H9 (cell line): ENCODE measurements at regions not wholly inside any gene's neighbourhood (a gene's known extent, or its start where the extent isn't known, plus 50 kb on each side); places are given as distances from the start of the nearest gene placed in this dataset.

Experiments
- DNase-seq: peaks from one replicate; pipeline ENCODE4 v3.0.0-alpha.2; 2017
- H2AFZ ChIP-seq: one replicate; pipeline ENCODE4 v1.6.1; 2013; ENCODE audit warnings: mild to moderate bottlenecking, low read length, control low read depth, moderate library complexity
- H2AK5ac ChIP-seq: 2 replicates; pipeline ENCODE4 v1.6.1; 2013; ENCODE audit warnings: low read length, control low read depth, mixed read lengths; ENCODE audit not compliant: insufficient read length
- H2BK120ac ChIP-seq: one replicate; pipeline ENCODE4 v1.6.1; 2013; ENCODE audit warnings: low read depth, mild to moderate bottlenecking, low read length, control low read depth, inconsistent platforms; ENCODE audit not compliant: poor library complexity, severe bottlenecking
- H2BK12ac ChIP-seq: 2 replicates; pipeline ENCODE4 v1.6.1; 2013; ENCODE audit warnings: low read length, control low read depth, mixed read lengths, low read depth; ENCODE audit not compliant: insufficient read length
- H2BK15ac ChIP-seq: 2 replicates; pipeline ENCODE4 v1.6.1; 2013; ENCODE audit warnings: low read depth, low read length, control low read depth
- H2BK20ac ChIP-seq: one replicate; pipeline ENCODE4 v1.6.1; 2013; ENCODE audit warnings: low read depth, mild to moderate bottlenecking, low read length, control low read depth, inconsistent platforms; ENCODE audit not compliant: poor library complexity, severe bottlenecking
- H2BK5ac ChIP-seq: 2 replicates; pipeline ENCODE4 v1.6.1; 2013; ENCODE audit warnings: low read length, control low read depth, mixed read lengths; ENCODE audit not compliant: insufficient read length
- H3K14ac ChIP-seq: 2 replicates; pipeline ENCODE4 v1.6.1; 2013; ENCODE audit warnings: low read length, control low read depth; ENCODE audit not compliant: insufficient read depth
- H3K18ac ChIP-seq: 2 replicates; pipeline ENCODE4 v1.6.1; 2013; ENCODE audit warnings: low read depth, mild to moderate bottlenecking, mixed read lengths, low read length, control low read depth; ENCODE audit not compliant: insufficient read length
- H3K23ac ChIP-seq: 2 replicates; pipeline ENCODE4 v1.6.1; 2013; ENCODE audit warnings: low read length, control low read depth, mixed read lengths, low read depth; ENCODE audit not compliant: insufficient read length
- H3K23me2 ChIP-seq: 2 replicates; pipeline ENCODE4 v1.6.1; 2013; ENCODE audit warnings: low read depth, mild to moderate bottlenecking, mixed read lengths, low read length, control low read depth; ENCODE audit not compliant: insufficient read length, poor library complexity, severe bottlenecking
- H3K27ac ChIP-seq: 2 replicates; pipeline ENCODE4 v1.5.1; 2013; ENCODE audit warnings: low read length, control low read depth, mixed read lengths, low read depth; ENCODE audit not compliant: insufficient read length
- H3K27me3 ChIP-seq: 2 replicates; pipeline ENCODE4 v1.6.1; 2013; ENCODE audit warnings: low read length, control low read depth, inconsistent platforms; ENCODE audit not compliant: insufficient read depth
- H3K4ac ChIP-seq: 2 replicates; pipeline ENCODE4 v1.6.1; 2013; ENCODE audit warnings: low read depth, mild to moderate bottlenecking, control low read depth, inconsistent platforms, low read length, moderate library complexity
- H3K4me1 ChIP-seq: 2 replicates; pipeline ENCODE4 v1.6.1; 2013; ENCODE audit warnings: low read length, control low read depth, inconsistent platforms; ENCODE audit not compliant: insufficient read depth
- H3K4me2 ChIP-seq: 2 replicates; pipeline ENCODE4 v1.6.1; 2013; ENCODE audit warnings: low read length, control low read depth, mixed read lengths; ENCODE audit not compliant: insufficient read length, insufficient read depth
- H3K56ac ChIP-seq: 2 replicates; pipeline ENCODE4 v1.6.1; 2013; ENCODE audit warnings: low read depth, mild to moderate bottlenecking, mixed read lengths, low read length, control low read depth; ENCODE audit not compliant: insufficient read length
- H3K79me1 ChIP-seq: 2 replicates; pipeline ENCODE4 v1.6.1; 2013; ENCODE audit warnings: low read depth, mild to moderate bottlenecking, moderate library complexity, low read length, control low read depth, inconsistent platforms; ENCODE audit not compliant: insufficient read depth, poor library complexity, severe bottlenecking
- H3K79me2 ChIP-seq: 2 replicates; pipeline ENCODE4 v1.6.1; 2013; ENCODE audit warnings: low read length, control low read depth, inconsistent platforms; ENCODE audit not compliant: insufficient read depth
- H3K9ac ChIP-seq: 2 replicates; pipeline ENCODE4 v1.6.1; 2013; ENCODE audit warnings: low read length, control low read depth, mixed read lengths; ENCODE audit not compliant: insufficient read length; ENCODE audit errors: extremely low read depth
- H3K9me3 ChIP-seq: one replicate; pipeline ENCODE4 v1.6.1; 2013; ENCODE audit warnings: low read depth, low read length, inconsistent platforms; ENCODE audit not compliant: control insufficient read depth
- H3T11ph ChIP-seq: one replicate; pipeline ENCODE4 v1.6.1; 2013; ENCODE audit warnings: mild to moderate bottlenecking, low read length, control low read depth, inconsistent platforms
- H4K20me1 ChIP-seq: one replicate; pipeline ENCODE4 v1.6.1; 2013; ENCODE audit not compliant: control insufficient read depth, insufficient read length, insufficient read depth
- H4K5ac ChIP-seq: 2 replicates; pipeline ENCODE4 v1.6.1; 2013; ENCODE audit warnings: low read depth, mild to moderate bottlenecking, mixed read lengths, low read length, control low read depth; ENCODE audit not compliant: insufficient read length
- H4K8ac ChIP-seq: replicated peaks from 2 replicates; pipeline ENCODE4 v1.6.1; 2013; ENCODE audit warnings: low read length, control low read depth, mixed read lengths, low read depth; ENCODE audit not compliant: insufficient read length
- H4K91ac ChIP-seq: 2 replicates; pipeline ENCODE4 v1.6.1; 2013; ENCODE audit warnings: low read depth, mild to moderate bottlenecking, moderate library complexity, mixed read lengths, low read length, control low read depth; ENCODE audit not compliant: insufficient read length
- H3K27ac Mint-ChIP-seq, 3 experiments: 2 replicates in 2 of 3; 3 replicates in 1 of 3; pipeline ENCODE4 v1.8.0; 2020 to 2021; ENCODE audit warnings: mixed read lengths in 3 of 3, mild to moderate bottlenecking in 1 of 3, moderate library complexity in 1 of 3
- H3K27me3 Mint-ChIP-seq: 2 replicates; pipeline ENCODE4 v1.8.0; 2021; ENCODE audit warnings: low read depth, mild to moderate bottlenecking, moderate library complexity, mixed read lengths
- H3K36me3 Mint-ChIP-seq, 3 experiments: 2 replicates in 2 of 3; 3 replicates in 1 of 3; pipeline ENCODE4 v1.8.0; 2020 to 2021; ENCODE audit warnings: low read depth in 3 of 3, mixed read lengths in 3 of 3; ENCODE audit not compliant: insufficient read depth in 1 of 3
- H3K4me1 Mint-ChIP-seq, 2 experiments: 2 replicates each; pipeline ENCODE4 v1.8.0; 2020; ENCODE audit warnings: mixed read lengths in 2 of 2
- H3K4me3 Mint-ChIP-seq, 2 experiments: 2 replicates in 1 of 2; 3 replicates in 1 of 2; pipeline ENCODE4 v1.8.0; 2020 to 2021; ENCODE audit warnings: mild to moderate bottlenecking in 2 of 2, mixed read lengths in 2 of 2, moderate library complexity in 1 of 2
- H3K9me3 Mint-ChIP-seq, 2 experiments: 2 replicates in 1 of 2; 3 replicates in 1 of 2; pipeline ENCODE4 v1.8.0; 2020; ENCODE audit warnings: mild to moderate bottlenecking in 2 of 2, mixed read lengths in 2 of 2, moderate library complexity in 1 of 2
- WGBS: extraction: QIAGEN DNeasy Blood & Tissue Kit; methylation state at CpG from one replicate; pipeline ENCODE4 v1.1.7; 2013; ENCODE audit warnings: missing lambda C conversion rate, low lambda C conversion rate, mixed read lengths; ENCODE audit not compliant: insufficient read length; ENCODE audit errors: extremely low coverage; 5-methylcytosine and 5-hydroxymethylcytosine counted together
- TF ChIP-seq, protein P1 (sequence below): fragments of 200-600 bp; sonication (generic); conservative IDR thresholded peaks from 3 replicates; pipeline ENCODE4 v1.8.0; 2021; ENCODE audit warnings: antibody characterized with exemption, mild to moderate bottlenecking

DNA sequence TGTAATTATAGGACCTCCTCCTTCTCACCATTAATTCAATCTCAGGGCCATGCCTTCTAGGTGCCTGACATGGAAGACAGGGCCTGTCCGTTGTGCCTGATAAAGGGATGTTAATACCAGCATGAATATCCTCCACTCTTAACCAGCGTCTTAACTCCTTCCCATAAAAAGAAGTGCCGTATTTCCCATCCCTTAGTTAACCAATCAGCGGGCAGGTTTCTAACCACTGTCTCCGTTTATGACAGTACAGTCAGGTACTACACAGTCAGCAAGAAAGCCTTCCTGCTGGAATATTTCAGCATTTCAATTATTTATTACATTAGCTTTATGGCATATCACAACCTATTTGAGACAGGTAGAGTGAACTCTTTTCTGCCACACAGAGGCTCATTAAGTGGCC lies 308.6 kb upstream of the FZD8 start:
- H4K20me1 ChIP-seq, result no peaks in the 10 kb centered on the region
- no peak overlapping the region for H2BK15ac ChIP-seq
- no peak overlapping the region for H4K5ac ChIP-seq
- H3K4me1 ChIP-seq, result peaks cover 3% of the 10 kb centered on the region; the same call in 1 of the 2 replicates
- H2AK5ac ChIP-seq, result no peak overlapping the region
- H3K9me3 ChIP-seq, result no peaks in the 10 kb centered on the region
- no peak overlapping the region for H2BK12ac ChIP-seq
- H3K14ac ChIP-seq, result no peak overlapping the region
- H3K23me2 ChIP-seq, result no peaks in the 10 kb centered on the region
- Mint-ChIP-seq H3K4me1 (peaks cover 42 to 51% of the 10 kb centered on the region in 2 experiments), H3K27ac (no peak overlapping the region), H3K4me3 (no peak overlapping the region), H3K9me3 (no peaks in the 10 kb centered on the region; a peak in 2 of 5 replicates), H3K27me3 (peaks cover 15% of the 10 kb centered on the region), H3K36me3 (peaks cover 0 to 2% (median 0%) of the 10 kb centered on the region in 3 experiments; a peak in 2 of 7 replicates)
- H2BK120ac ChIP-seq, result no peak overlapping the region
- no peak overlapping the region for H3T11ph ChIP-seq
- no CpG with 5 or more reads among the region's 5 CpGs for WGBS
- no peak overlapping the region for H2AFZ ChIP-seq
- H3K79me2 ChIP-seq, result no peaks in the 10 kb centered on the region
- no peak overlapping the region for H3K56ac ChIP-seq
- H2BK20ac ChIP-seq, result no peak overlapping the region
- DNase-seq, result no peak
- H4K91ac ChIP-seq, result no peak overlapping the region
- no peak overlapping the region for H3K9ac ChIP-seq
- no peak overlapping the region for H3K4me2 ChIP-seq
- TF ChIP-seq, protein P1, sequence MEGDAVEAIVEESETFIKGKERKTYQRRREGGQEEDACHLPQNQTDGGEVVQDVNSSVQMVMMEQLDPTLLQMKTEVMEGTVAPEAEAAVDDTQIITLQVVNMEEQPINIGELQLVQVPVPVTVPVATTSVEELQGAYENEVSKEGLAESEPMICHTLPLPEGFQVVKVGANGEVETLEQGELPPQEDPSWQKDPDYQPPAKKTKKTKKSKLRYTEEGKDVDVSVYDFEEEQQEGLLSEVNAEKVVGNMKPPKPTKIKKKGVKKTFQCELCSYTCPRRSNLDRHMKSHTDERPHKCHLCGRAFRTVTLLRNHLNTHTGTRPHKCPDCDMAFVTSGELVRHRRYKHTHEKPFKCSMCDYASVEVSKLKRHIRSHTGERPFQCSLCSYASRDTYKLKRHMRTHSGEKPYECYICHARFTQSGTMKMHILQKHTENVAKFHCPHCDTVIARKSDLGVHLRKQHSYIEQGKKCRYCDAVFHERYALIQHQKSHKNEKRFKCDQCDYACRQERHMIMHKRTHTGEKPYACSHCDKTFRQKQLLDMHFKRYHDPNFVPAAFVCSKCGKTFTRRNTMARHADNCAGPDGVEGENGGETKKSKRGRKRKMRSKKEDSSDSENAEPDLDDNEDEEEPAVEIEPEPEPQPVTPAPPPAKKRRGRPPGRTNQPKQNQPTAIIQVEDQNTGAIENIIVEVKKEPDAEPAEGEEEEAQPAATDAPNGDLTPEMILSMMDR, result no peak
- no peak overlapping the region for H3K23ac ChIP-seq
- H4K8ac ChIP-seq, result no peak overlapping the region
- H3K27me3 ChIP-seq, result no peaks in the 10 kb centered on the region; the same call in 1 of the 2 replicates
- no peak overlapping the region for H3K18ac ChIP-seq
- no peaks in the 10 kb centered on the region for H3K79me1 ChIP-seq
- no peak overlapping the region for H3K4ac ChIP-seq
- no peak overlapping the region for H3K27ac ChIP-seq
- H2BK5ac ChIP-seq, result no peak overlapping the region
